ENCODE measurements at regions not wholly inside any gene's neighbourhood (a gene's known extent, or its start where the extent isn't known, plus 50 kb on each side); places are given as distances from the start of the nearest gene placed in this dataset.

- TF ChIP-seq CTCF (conservative IDR thresholded peaks at IDR 0.05; ENCODE audit: low read depth, low read length) = no peak
- TF ChIP-seq EZH2 (IDR thresholded peaks at IDR 0.05; ENCODE audit: borderline replicate concordance, low read depth, low read length, poor library complexity, severe bottlenecking) = no peak
These were observed 142.3 kb upstream of the FNDC3A start for GRCh38 chr13:48833412-48833811.
